ENCODE measurements at regions not wholly inside any gene's neighbourhood (a gene's known extent, or its start where the extent isn't known, plus 50 kb on each side); places are given as distances from the start of the nearest gene placed in this dataset.

DNA sequence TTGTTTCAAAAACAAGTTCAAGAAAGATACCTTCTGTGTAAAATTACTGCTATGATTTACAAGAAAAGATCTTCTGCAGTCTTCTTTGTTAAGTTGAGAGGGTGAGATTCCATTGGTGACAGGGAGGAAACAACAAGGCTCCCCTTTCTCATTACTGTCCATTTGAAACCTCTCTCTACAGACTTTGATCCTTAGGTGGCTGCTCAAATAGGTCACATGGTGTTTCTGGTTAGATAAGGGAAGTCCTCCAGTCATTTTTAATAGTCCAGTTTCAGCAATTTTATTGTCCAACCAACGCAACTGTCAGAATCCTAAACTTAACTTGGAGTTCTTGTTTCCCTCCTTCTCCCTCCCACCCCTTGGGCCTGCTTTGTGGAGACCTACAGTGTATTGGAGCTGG is 390.4 kb downstream of the EFNB2 start (continued):
- TF ChIP-seq ATF2 (IDR thresholded peaks at IDR 0.05; ENCODE audit: low read length): no peak
- no peak for TF ChIP-seq PHF8 (conservative IDR thresholded peaks at IDR 0.05; ENCODE audit: low read depth, low read length)
- TF ChIP-seq FOSL1 (IDR thresholded peaks at IDR 0.05; ENCODE audit: insufficient read depth, low read depth, low read length): no peak
- no peak for TF ChIP-seq EP300 (IDR thresholded peaks at IDR 0.05; ENCODE audit: borderline replicate concordance in 1 of 2, low read depth in 2 of 2, low read length in 2 of 2)
